Upper lobe of left lung (tissue), 6 donors: ENCODE measurements at regions not wholly inside any gene's neighbourhood (a gene's known extent, or its start where the extent isn't known, plus 50 kb on each side); places are given as distances from the start of the nearest gene placed in this dataset.

Experiments used
- ATAC-seq, 2 donors: fragments of 200-7000 bp; cut with Tn5 transposase; one replicate each; pipeline ENCODE4 v1.9.1; 2022; ENCODE audit warnings: mild to moderate bottlenecking in 2 of 2, moderate library complexity in 2 of 2; ENCODE audit not compliant: low FRiP score in 2 of 2
- DNase-seq, 2 donors: peaks; one replicate each; pipeline ENCODE4 v3.0.0-alpha.2; 2019 to 2020
- H3K27ac ChIP-seq, 4 donors: fragments of 200-600 bp; sonication (generic); one replicate each; pipeline ENCODE4 v1.5.1; 2016 to 2019
- H3K27me3 ChIP-seq, 4 donors: fragments of 200-600 bp; sonication (generic); one replicate each; pipeline ENCODE4 v1.5.1; 2017 to 2019
- H3K36me3 ChIP-seq, 4 donors: fragments of 200-600 bp; sonication (generic); one replicate each; pipeline ENCODE4 v1.5.1; 2016 to 2019
- H3K4me1 ChIP-seq, 4 donors: fragments of 200-600 bp; sonication (generic); one replicate each; pipeline ENCODE4 v1.5.1; 2018 to 2019
- H3K4me3 ChIP-seq, 4 donors: fragments of 200-600 bp; sonication (generic); one replicate each; pipeline ENCODE4 v1.5.1; 2017 to 2019; ENCODE audit warnings: mild to moderate bottlenecking in 2 of 4, moderate library complexity in 1 of 4
- H3K9me3 ChIP-seq, 4 donors: fragments of 200-600 bp; sonication (generic); one replicate each; pipeline ENCODE4 v1.5.1; 2018 to 2019
- CTCF ChIP-seq, 6 experiments: fragments of 450-650 bp in 4 of 6; fragments of 200-600 bp in 2 of 6; sonication (generic) in 2 of 6; IDR thresholded peaks; one replicate each; pipeline ENCODE4 v1.5.1; 2016 to 2019; ENCODE audit warnings: antibody characterized with exemption in 6 of 6
- EP300 ChIP-seq, 4 donors: sonication (generic); formaldehyde crosslinking; IDR thresholded peaks; one replicate each; pipeline ENCODE4 v1.5.1; 2017; ENCODE audit warnings: antibody characterized with exemption in 4 of 4, control low read depth in 2 of 4
- POLR2A ChIP-seq, 4 donors: fragments of 450-650 bp; IDR thresholded peaks; one replicate each; pipeline ENCODE4 v1.5.1; 2016 to 2017; ENCODE audit warnings: antibody characterized with exemption in 4 of 4, mild to moderate bottlenecking in 2 of 4
- POLR2AphosphoS5 ChIP-seq, 2 donors: sonication (generic); formaldehyde crosslinking; IDR thresholded peaks; one replicate each; pipeline ENCODE4 v1.5.1; 2017; ENCODE audit warnings: antibody characterized with exemption in 2 of 2
- WGBS, 2 donors: methylation state at CpG; one replicate each; pipeline ENCODE4 v1.1.5; 2017 to 2018; 5-methylcytosine and 5-hydroxymethylcytosine counted together
- donor health status: DM: no; HTN: no; CAD: no; lungs with moderate emphysema.
- donor health status: DM: no; HTN: yes; CAD: no; lungs with severe emphysema.

DNA sequence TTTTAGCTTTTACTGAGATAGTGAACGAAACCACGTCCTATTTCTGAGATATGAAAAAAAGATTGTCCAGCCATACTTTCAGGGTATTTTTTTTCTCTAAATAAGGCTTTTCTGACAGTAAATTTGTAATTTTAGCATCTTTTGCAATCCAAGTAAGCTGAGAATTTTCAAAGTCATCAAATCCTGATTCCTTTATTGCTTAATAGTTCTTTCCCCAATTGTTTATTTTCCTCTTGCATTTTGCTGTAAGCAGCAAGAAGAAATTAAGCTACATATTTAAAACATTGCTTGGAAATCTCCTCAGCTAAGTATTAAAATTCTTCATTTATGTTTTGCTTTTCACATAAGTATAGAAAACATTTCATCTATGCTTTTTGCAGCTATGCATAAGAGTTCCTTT is 493.3 kb upstream of the CCDC179 start:
- H3K27ac ChIP-seq, result no peak overlapping the region
- no peak overlapping the region for H3K4me3 ChIP-seq
- H3K36me3 ChIP-seq, result no peaks in the 10 kb centered on the region
- ATAC-seq (no peak), DNase-seq (no peak)
- WGBS, 2 donors, result 55 to 66% methylated on average over 2 of the region's 2 CpGs
- H3K4me1 ChIP-seq, result no peaks in the 10 kb centered on the region
- H3K9me3 ChIP-seq, result no peaks in the 10 kb centered on the region
- H3K27me3 ChIP-seq, result no peaks in the 10 kb centered on the region
- no peak for TF ChIP-seq EP300 (IDR thresholded peaks at IDR 0.05)
- no peak for TF ChIP-seq CTCF (IDR thresholded peaks at IDR 0.05)
- TF ChIP-seq POLR2AphosphoS5 (IDR thresholded peaks at IDR 0.05), result no peak
- TF ChIP-seq POLR2A (IDR thresholded peaks at IDR 0.05), result no peak

GRCh38 chr11:23359297-23359696 is 499.0 kb upstream of the CCDC179 start:
- DNase-seq (no peak), ATAC-seq (peak in 1 of 2 donors; percentile 88)
- no peak overlapping the region for H3K4me3 ChIP-seq
- TF ChIP-seq POLR2A (IDR thresholded peaks at IDR 0.05) (no peak), EP300 (IDR thresholded peaks at IDR 0.05) (no peak)
- H3K9me3 ChIP-seq, result peaks cover 0 to 4% (median 0%) of the 10 kb centered on the region in 4 donors
- H3K36me3 ChIP-seq, result no peaks in the 10 kb centered on the region
- no peak overlapping the region for H3K27ac ChIP-seq
- no peaks in the 10 kb centered on the region for H3K27me3 ChIP-seq
- no peaks in the 10 kb centered on the region for H3K4me1 ChIP-seq

DNA sequence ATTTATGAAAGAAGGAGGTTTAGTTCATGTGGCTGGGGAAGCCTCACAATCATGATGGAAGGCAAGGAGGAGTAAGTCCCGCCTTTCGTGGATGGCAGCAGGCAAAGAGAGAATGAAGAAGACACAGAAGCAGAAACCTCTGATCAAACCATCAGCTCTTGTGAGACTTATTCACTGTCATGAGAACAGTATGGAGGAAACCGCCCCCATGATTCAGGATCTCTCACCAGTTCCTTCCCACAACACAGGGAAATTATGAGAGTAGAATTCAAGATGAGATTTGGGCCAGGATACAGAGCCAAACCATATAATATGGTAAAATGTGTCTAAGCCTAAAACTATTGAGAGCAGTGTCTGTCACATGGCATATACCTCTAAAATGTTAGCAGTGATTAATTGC is 503.8 kb upstream of the CCDC179 start:
- no peak for TF ChIP-seq POLR2A (IDR thresholded peaks at IDR 0.05)
- TF ChIP-seq EP300 (IDR thresholded peaks at IDR 0.05), result no peak
- TF ChIP-seq CTCF (IDR thresholded peaks at IDR 0.05), result no peak
- no peak for TF ChIP-seq POLR2AphosphoS5 (IDR thresholded peaks at IDR 0.05)
- Histone ChIP-seq H3K4me3 (no peak overlapping the region), H3K4me1 (no peaks in the 10 kb centered on the region), H3K9me3 (peaks cover 0 to 4% (median 0%) of the 10 kb centered on the region in 4 donors), H3K36me3 (no peaks in the 10 kb centered on the region), H3K27me3 (no peaks in the 10 kb centered on the region), H3K27ac (no peak overlapping the region)
- DNase-seq (no peak), ATAC-seq (no peak)
- WGBS, 2 donors, result 91 to 100% methylated on average over 3 of the region's 3 CpGs

GRCh38 chr11:23370580-23371275 is 510.5 kb upstream of the CCDC179 start:
- ATAC-seq, result no peak
- no peak for DNase-seq
- TF ChIP-seq POLR2A (IDR thresholded peaks at IDR 0.05) (no peak), POLR2AphosphoS5 (IDR thresholded peaks at IDR 0.05) (no peak), CTCF (IDR thresholded peaks at IDR 0.05) (no peak), EP300 (IDR thresholded peaks at IDR 0.05) (no peak)
- H3K9me3 ChIP-seq, result peaks cover 0 to 4% (median 0%) of the 10 kb centered on the region in 4 donors
- no peaks in the 10 kb centered on the region for H3K36me3 ChIP-seq
- H3K27ac ChIP-seq, result no peak overlapping the region
- WGBS, 2 donors, result 72 to 93% methylated on average over 3 of the region's 3 CpGs
- no peak overlapping the region for H3K4me3 ChIP-seq
- no peaks in the 10 kb centered on the region for H3K4me1 ChIP-seq
- H3K27me3 ChIP-seq, result no peaks in the 10 kb centered on the region

GRCh38 chr11:23377909-23378308 is 517.6 kb upstream of the CCDC179 start:
- no peak overlapping the region for H3K27ac ChIP-seq
- TF ChIP-seq CTCF (IDR thresholded peaks at IDR 0.05), result no peak
- no peaks in the 10 kb centered on the region for H3K9me3 ChIP-seq
- ATAC-seq (no peak), DNase-seq (no peak)
- H3K4me1 ChIP-seq, result no peaks in the 10 kb centered on the region
- no peak overlapping the region for H3K4me3 ChIP-seq
- no peaks in the 10 kb centered on the region for H3K36me3 ChIP-seq
- H3K27me3 ChIP-seq, result no peaks in the 10 kb centered on the region
